22Rv1 (cell line): ENCODE measurements at regions not wholly inside any gene's neighbourhood (a gene's known extent, or its start where the extent isn't known, plus 50 kb on each side); places are given as distances from the start of the nearest gene placed in this dataset.
"Not testable (repeated sequence)": the region's sequence is repeated elsewhere in the genome, so short reads cannot be mapped to it uniquely, and the experiment has no call there.

Source experiments
- H3K27ac ChIP-seq: fragments of 450-650 bp; 2 replicates; pipeline ENCODE4 v1.5.1; 2017
- ZFX ChIP-seq: fragments of 450-650 bp; IDR thresholded peaks from 2 replicates; pipeline ENCODE4 v1.6.1; 2017; ENCODE audit warnings: antibody characterized with exemption, borderline replicate concordance
- TF ChIP-seq, protein P1 (sequence below): fragments of 450-650 bp; IDR thresholded peaks from 2 replicates; pipeline ENCODE4 v1.5.1; 2017; ENCODE audit warnings: mild to moderate bottlenecking

DNA sequence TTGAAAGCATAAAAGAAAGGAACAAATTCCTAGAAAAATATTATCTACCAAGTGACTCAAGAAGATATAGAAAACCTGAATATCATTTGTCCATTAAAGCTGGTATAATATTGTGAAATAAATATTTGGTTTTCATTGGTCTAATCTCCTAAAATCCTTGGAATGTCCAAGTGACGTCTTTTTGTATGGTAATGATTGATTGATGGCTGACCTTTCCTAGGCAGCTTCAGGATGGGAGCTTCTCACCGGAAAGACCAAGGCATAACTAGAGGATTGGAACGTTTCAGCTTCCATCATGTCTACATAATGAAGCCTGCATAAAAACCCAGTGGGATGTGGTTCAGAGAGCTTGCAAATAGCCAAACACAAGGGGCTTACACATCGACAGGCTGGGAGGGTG, 57.6 kb upstream of the MAN1A1 start:
- no peak overlapping the region for H3K27ac ChIP-seq
- no peak for TF ChIP-seq ZFX
- TF ChIP-seq, protein P1, sequence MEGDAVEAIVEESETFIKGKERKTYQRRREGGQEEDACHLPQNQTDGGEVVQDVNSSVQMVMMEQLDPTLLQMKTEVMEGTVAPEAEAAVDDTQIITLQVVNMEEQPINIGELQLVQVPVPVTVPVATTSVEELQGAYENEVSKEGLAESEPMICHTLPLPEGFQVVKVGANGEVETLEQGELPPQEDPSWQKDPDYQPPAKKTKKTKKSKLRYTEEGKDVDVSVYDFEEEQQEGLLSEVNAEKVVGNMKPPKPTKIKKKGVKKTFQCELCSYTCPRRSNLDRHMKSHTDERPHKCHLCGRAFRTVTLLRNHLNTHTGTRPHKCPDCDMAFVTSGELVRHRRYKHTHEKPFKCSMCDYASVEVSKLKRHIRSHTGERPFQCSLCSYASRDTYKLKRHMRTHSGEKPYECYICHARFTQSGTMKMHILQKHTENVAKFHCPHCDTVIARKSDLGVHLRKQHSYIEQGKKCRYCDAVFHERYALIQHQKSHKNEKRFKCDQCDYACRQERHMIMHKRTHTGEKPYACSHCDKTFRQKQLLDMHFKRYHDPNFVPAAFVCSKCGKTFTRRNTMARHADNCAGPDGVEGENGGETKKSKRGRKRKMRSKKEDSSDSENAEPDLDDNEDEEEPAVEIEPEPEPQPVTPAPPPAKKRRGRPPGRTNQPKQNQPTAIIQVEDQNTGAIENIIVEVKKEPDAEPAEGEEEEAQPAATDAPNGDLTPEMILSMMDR: no peak

DNA sequence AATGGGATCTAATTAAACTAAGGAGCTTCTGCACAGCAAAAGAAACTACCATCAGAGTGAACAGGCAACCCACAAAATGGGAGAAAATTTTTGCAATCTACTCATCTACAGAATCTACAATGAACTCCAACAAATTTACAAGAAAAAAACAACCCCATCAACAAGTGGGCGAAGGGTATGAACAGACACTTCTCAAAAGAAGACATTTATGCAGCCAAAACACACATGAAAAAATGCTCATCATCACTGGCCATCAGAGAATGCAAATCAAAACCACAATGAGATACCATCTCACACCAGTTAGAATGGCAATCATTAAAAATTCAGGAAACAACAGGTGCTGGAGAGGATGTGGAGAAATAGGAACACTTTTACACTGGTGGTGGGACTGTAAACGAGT, 55.6 kb upstream of the MAN1A1 start:
- not testable (repeated sequence) for H3K27ac ChIP-seq
